Endothelial cell of umbilical vein (primary cell): ENCODE measurements at regions not wholly inside any gene's neighbourhood (a gene's known extent, or its start where the extent isn't known, plus 50 kb on each side); places are given as distances from the start of the nearest gene placed in this dataset.

Experiments used
- BruUV-seq: library from RNA; stranded (reverse); fragments of 400-500 nt; replicated peaks from 2 replicates; lab custom pipeline; 2021; lab: Mats Ljungman, UMichigan
- CTCF ChIA-PET: fragments of 300-600, 350-600 bp; sonication (Branson Sonifier 250); formaldehyde crosslinking; loops from one replicate; lab custom pipeline; 2021; ENCODE audit warnings: antibody characterized with exemption, inconsistent platforms; lab: Charles Lee
- POLR2A ChIA-PET: fragments of 300-600, 350-600 bp; sonication (Branson Sonifier 250); formaldehyde crosslinking; loops from one replicate; lab custom pipeline; 2021; ENCODE audit warnings: antibody characterized with exemption, inconsistent platforms; lab: Charles Lee
- DNase-seq: peaks from one replicate; pipeline ENCODE4 v3.0.0-alpha.2; 2011; ENCODE audit warnings: low read depth, low spot score
- FAIRE-seq: peaks from 2 replicates; lab custom pipeline; 2011; peaks lifted over from hg19 to GRCh38; lab: Jason Lieb, UNC
- H2AFZ ChIP-seq: 2 replicates; pipeline ENCODE4 v1.6.0; 2012; ENCODE audit warnings: low read depth, low read length, control low read depth, inconsistent platforms
- H3K27ac ChIP-seq: 2 replicates; pipeline ENCODE4 v1.5.1; 2011; ENCODE audit warnings: low read depth, mild to moderate bottlenecking, control low read depth, low read length, moderate library complexity; ENCODE audit not compliant: insufficient read depth
- H3K27me3 ChIP-seq, 2 experiments: 2 replicates each; pipeline versions ENCODE4 v1.6.0 to v1.6.1; 2011; ENCODE audit warnings: low read length in 2 of 2, mixed read lengths in 1 of 2; ENCODE audit not compliant: control insufficient read depth in 2 of 2, insufficient read depth in 2 of 2
- H3K36me3 ChIP-seq, 2 experiments: 2 replicates in 1 of 2; 3 replicates in 1 of 2; pipeline ENCODE4 v1.5.1; 2011; ENCODE audit warnings: low read length in 2 of 2, mild to moderate bottlenecking in 1 of 2, moderate library complexity in 1 of 2; ENCODE audit not compliant: control insufficient read depth in 2 of 2, insufficient read depth in 2 of 2; ENCODE audit errors: extremely low read depth in 1 of 2
- H3K4me1 ChIP-seq: 3 replicates; pipeline ENCODE4 v1.5.1; 2011; ENCODE audit warnings: mild to moderate bottlenecking, low read length; ENCODE audit not compliant: control insufficient read depth, insufficient read depth; ENCODE audit errors: extremely low read depth
- H3K4me2 ChIP-seq: 2 replicates; pipeline ENCODE4 v1.6.1; 2011; ENCODE audit warnings: low read length, control low read depth, mixed read lengths; ENCODE audit not compliant: insufficient read depth
- H3K4me3 ChIP-seq, 3 experiments: fragments of 200-600 bp in 1 of 3; sonication (generic), shearing (Covaris generic) in 1 of 3; replicated peaks in 1 of 3; 2 replicates each; pipeline ENCODE4 v1.5.1; 2011 to 2016; ENCODE audit warnings: control low read depth in 3 of 3, low read length in 3 of 3, mild to moderate bottlenecking in 2 of 3, inconsistent platforms in 1 of 3, low read depth in 1 of 3, moderate library complexity in 1 of 3; ENCODE audit not compliant: insufficient read depth in 1 of 3
- H3K79me2 ChIP-seq: 2 replicates; pipeline ENCODE4 v1.6.0; 2012; ENCODE audit warnings: low read length, inconsistent platforms; ENCODE audit not compliant: control insufficient read depth, insufficient read depth
- H3K9ac ChIP-seq: replicated peaks from 2 replicates; pipeline ENCODE3; 2011; ENCODE audit warnings: low read length, control low read depth; ENCODE audit not compliant: insufficient read depth; ENCODE audit errors: extremely low read depth
- H3K9me1 ChIP-seq: replicated peaks from 3 replicates; pipeline ENCODE4 v1.6.0; 2011; ENCODE audit warnings: mild to moderate bottlenecking, low read length; ENCODE audit not compliant: control insufficient read depth, insufficient read depth; ENCODE audit errors: extremely low read depth
- H3K9me3 ChIP-seq: replicated peaks from 2 replicates; pipeline ENCODE4 v1.5.1; 2012; ENCODE audit warnings: low read length, inconsistent platforms; ENCODE audit not compliant: control insufficient read depth, insufficient read depth
- H4K20me1 ChIP-seq: replicated peaks from 2 replicates; pipeline ENCODE3; 2011; ENCODE audit warnings: mild to moderate bottlenecking, low read length; ENCODE audit not compliant: control insufficient read depth, insufficient read depth; ENCODE audit errors: extremely low read depth
- CTCF ChIP-seq, 2 donors: IDR thresholded peaks; 1 replicate in 1 of 2; 2 replicates in 1 of 2; pipeline ENCODE4 v1.5.1; 2011; ENCODE audit warnings: low read length in 2 of 2, mild to moderate bottlenecking in 2 of 2, moderate library complexity in 2 of 2, control low read depth in 1 of 2, inconsistent platforms in 1 of 2, low read depth in 1 of 2; ENCODE audit not compliant: insufficient read depth in 1 of 2; ENCODE audit errors: extremely low read depth in 1 of 2
- EZH2 ChIP-seq: IDR thresholded peaks from 2 replicates; pipeline ENCODE4 v1.6.1; 2012; ENCODE audit warnings: borderline replicate concordance, low read depth, mild to moderate bottlenecking, moderate library complexity, low read length, inconsistent platforms; ENCODE audit not compliant: severe bottlenecking
- FOS ChIP-seq: IDR thresholded peaks from 2 replicates; pipeline ENCODE4 v1.6.1; 2011; ENCODE audit warnings: mild to moderate bottlenecking, low read length, moderate library complexity, borderline replicate concordance; ENCODE audit not compliant: insufficient read depth
- GATA2 ChIP-seq: IDR thresholded peaks from 2 replicates; pipeline ENCODE4 v1.7.0; 2011; ENCODE audit warnings: low read depth, mild to moderate bottlenecking, moderate library complexity, mixed read lengths, low read length; ENCODE audit not compliant: insufficient read length, insufficient read depth
- JUN ChIP-seq: IDR thresholded peaks from 2 replicates; pipeline ENCODE4 v1.6.1; 2011; ENCODE audit warnings: borderline replicate concordance, low read depth; ENCODE audit not compliant: insufficient read length, insufficient read depth
- MYC ChIP-seq: IDR thresholded peaks from one replicate; pipeline ENCODE4 v1.6.1; 2011; ENCODE audit warnings: mild to moderate bottlenecking, low read depth, low read length
- POLR2A ChIP-seq: IDR thresholded peaks from 2 replicates; pipeline ENCODE4 v1.6.1; 2012; ENCODE audit warnings: low read depth, mild to moderate bottlenecking, control low read depth, low read length
- POLR2AphosphoS5 ChIP-seq: IDR thresholded peaks from 2 replicates; pipeline ENCODE4 v1.6.1; 2012; ENCODE audit warnings: low read depth, mild to moderate bottlenecking, control low read depth, low read length, moderate library complexity; ENCODE audit not compliant: insufficient read depth
- dilution Hi-C: fragments of 300-500 bp; cut with MboI; formaldehyde crosslinking; loops from one replicate; pipeline ENCODE4 v1.15.0; 2019; ENCODE audit warnings: low sequenced_read_pairs; ENCODE audit not compliant: extremely low pct_ligation_motif_present
- intact Hi-C: fragments of 100-400 bp; cut with micrococcal nuclease; formaldehyde crosslinking; loops from one replicate; pipeline ENCODE4 v1.10.0; 2022
- TF ChIP-seq, protein P1 (sequence below): IDR thresholded peaks from 2 replicates; pipeline ENCODE4 v1.6.1; 2011; ENCODE audit not compliant: insufficient read depth, insufficient read length

DNA sequence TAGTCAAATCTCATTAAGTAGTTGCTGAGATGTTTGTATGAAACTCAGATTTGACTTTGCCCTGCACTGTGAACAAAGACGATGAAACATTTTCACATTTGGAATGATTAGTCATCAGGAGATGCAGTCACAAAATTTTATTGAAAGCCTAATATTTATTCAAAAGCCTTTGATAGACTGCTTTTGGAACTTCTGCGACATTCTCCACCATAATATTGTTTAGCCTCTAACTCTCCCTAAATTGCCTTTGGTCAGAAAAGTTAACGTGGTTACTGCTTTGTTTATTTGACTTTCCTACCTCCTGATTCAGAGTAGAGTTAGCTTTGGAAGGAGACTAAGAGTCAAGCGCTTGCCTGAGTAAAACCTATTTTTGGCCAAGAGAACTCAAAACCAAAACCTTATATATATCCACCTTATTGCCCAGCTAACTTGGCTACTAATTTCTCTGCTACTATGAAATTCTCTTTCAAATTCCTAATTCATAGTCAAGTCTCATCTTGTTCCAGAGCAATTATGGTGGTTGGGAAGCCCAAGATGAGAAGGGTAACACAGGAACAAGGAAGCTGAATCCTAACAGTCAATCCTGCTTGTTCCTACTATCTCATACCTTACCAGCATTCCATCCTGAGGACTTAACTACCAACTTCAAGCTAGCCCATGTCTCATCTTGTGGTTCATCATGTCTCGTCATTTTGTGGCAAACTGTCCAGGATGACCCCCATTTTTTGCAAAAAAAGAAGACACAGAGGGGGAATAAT, 429.6 kb downstream of the USP25 start:
- Histone ChIP-seq H3K4me1 (no peaks in the 10 kb centered on the region), H3K36me3 (no peaks in the 10 kb centered on the region), H3K9me3 (no peaks in the 10 kb centered on the region), H3K9me1 (no peaks in the 10 kb centered on the region), H3K4me2 (no peak overlapping the region), H3K9ac (no peak overlapping the region), H4K20me1 (no peaks in the 10 kb centered on the region), H3K27me3 (no peaks in the 10 kb centered on the region), H3K4me3 (no peak overlapping the region), H2AFZ (no peak overlapping the region), H3K79me2 (no peaks in the 10 kb centered on the region), H3K27ac (no peak overlapping the region)
- intact Hi-C loops: no loop called here
- POLR2A ChIA-PET: no interaction called here
- no peak for DNase-seq
- BruUV-seq: no TSS peak
- dilution Hi-C loops: no loop called here
- TF ChIP-seq CTCF (IDR thresholded peaks at IDR 0.05; ENCODE audit: extremely low read depth in 1 of 2, insufficient read depth in 1 of 2, low read depth in 1 of 2, low read length in 2 of 2): no peak
- no peak for TF ChIP-seq POLR2AphosphoS5
- TF ChIP-seq FOS: no peak
- TF ChIP-seq EZH2: no peak
- no peak for TF ChIP-seq JUN
- TF ChIP-seq, protein P1, sequence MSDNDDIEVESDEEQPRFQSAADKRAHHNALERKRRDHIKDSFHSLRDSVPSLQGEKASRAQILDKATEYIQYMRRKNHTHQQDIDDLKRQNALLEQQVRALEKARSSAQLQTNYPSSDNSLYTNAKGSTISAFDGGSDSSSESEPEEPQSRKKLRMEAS: no peak
- TF ChIP-seq GATA2: no peak
- no peak for TF ChIP-seq MYC
- TF ChIP-seq POLR2A: no peak
- CTCF ChIA-PET: interaction anchor here (1.2 to 1.5 kb wide), 2 partner anchors 23 to 77 kb away, joined by 3 to 4 read pairs; no protein-coding TSS in a partner anchor
- FAIRE-seq: no peak
